WTC11 (cell line): ENCODE measurements at regions not wholly inside any gene's neighbourhood (a gene's known extent, or its start where the extent isn't known, plus 50 kb on each side); places are given as distances from the start of the nearest gene placed in this dataset.

Experiments
- ATAC-seq: fragments of 200-7000 bp; cut with Tn5 transposase; 2 replicates; pipeline ENCODE4 v1.10.0; 2021; ENCODE audit warnings: mild to moderate bottlenecking, moderate library complexity
- CTCF ChIA-PET: fragments of 300-600 bp; sonication (Branson Sonifier 250); formaldehyde crosslinking; loops from one replicate; lab custom pipeline; 2021; ENCODE audit warnings: antibody characterized with exemption; lab: Charles Lee
- POLR2A ChIA-PET: fragments of 350-600 bp; sonication (Branson Sonifier 250); formaldehyde crosslinking; loops from one replicate; lab custom pipeline; 2021; ENCODE audit warnings: antibody characterized with exemption; lab: Charles Lee
- DNase-seq: peaks from one replicate; pipeline ENCODE4 v3.0.0; 2021; ENCODE audit warnings: low spot score
- H3K27ac Mint-ChIP-seq: 2 replicates; pipeline ENCODE4 v1.8.0; 2021; ENCODE audit warnings: mixed read lengths
- H3K27me3 Mint-ChIP-seq: 2 replicates; pipeline ENCODE4 v1.8.0; 2021; ENCODE audit warnings: low read depth, mild to moderate bottlenecking, moderate library complexity, mixed read lengths
- H3K36me3 Mint-ChIP-seq: 2 replicates; pipeline ENCODE4 v1.8.0; 2021; ENCODE audit warnings: mixed read lengths
- H3K4me1 Mint-ChIP-seq: 2 replicates; pipeline ENCODE4 v1.8.0; 2022; ENCODE audit warnings: mixed read lengths
- H3K4me3 Mint-ChIP-seq: 2 replicates; pipeline ENCODE4 v1.8.0; 2021; ENCODE audit warnings: mild to moderate bottlenecking, moderate library complexity, mixed read lengths
- H3K9me3 Mint-ChIP-seq: 2 replicates; pipeline ENCODE4 v1.8.0; 2021; ENCODE audit warnings: mixed read lengths
- AFF4 ChIP-seq: sonication (generic); formaldehyde crosslinking; IDR thresholded peaks from 2 replicates; pipeline ENCODE4 v1.8.1; 2023; ENCODE audit warnings: mild to moderate bottlenecking, missing genetic modification reagents, borderline replicate concordance
- AR ChIP-seq: fragments of 250-450 bp; sonication (Bioruptor Pico); IDR thresholded peaks from 2 replicates; pipeline ENCODE4 v1.9.0; 2021; ENCODE audit warnings: mild to moderate bottlenecking
- ATF2 ChIP-seq: sonication (generic); formaldehyde crosslinking; IDR thresholded peaks from 2 replicates; pipeline ENCODE4 v1.8.1; 2022; ENCODE audit warnings: low read depth, missing genetic modification reagents, borderline replicate concordance
- CTCF ChIP-seq: fragments of 200-600 bp; IDR thresholded peaks from 2 replicates; pipeline ENCODE4 v1.8.0; 2022; ENCODE audit warnings: antibody characterized with exemption
- EMX1 ChIP-seq: fragments of 250-450 bp; sonication (Bioruptor Pico); IDR thresholded peaks from 2 replicates; pipeline ENCODE4 v1.8.0; 2021; ENCODE audit warnings: mild to moderate bottlenecking
- ESRRA ChIP-seq: sonication (generic); formaldehyde crosslinking; IDR thresholded peaks from 2 replicates; pipeline ENCODE4 v1.8.1; 2022; ENCODE audit warnings: mild to moderate bottlenecking, missing genetic modification reagents, borderline replicate concordance
- MXD4 ChIP-seq: fragments of 250-450 bp; sonication (Bioruptor Pico); IDR thresholded peaks from 2 replicates; pipeline ENCODE4 v1.8.0; 2021; ENCODE audit warnings: mild to moderate bottlenecking, moderate library complexity, borderline replicate concordance
- NR3C1 ChIP-seq: sonication (generic); formaldehyde crosslinking; conservative IDR thresholded peaks from 2 replicates; pipeline ENCODE4 v1.8.1; 2023; ENCODE audit warnings: low read depth, mild to moderate bottlenecking, missing genetic modification reagents
- PRDM15 ChIP-seq: sonication (generic); formaldehyde crosslinking; IDR thresholded peaks from 2 replicates; pipeline ENCODE4 v1.8.0; 2022; ENCODE audit warnings: missing genetic modification reagents
- SP1 ChIP-seq: sonication (generic); formaldehyde crosslinking; conservative IDR thresholded peaks from 2 replicates; pipeline ENCODE4 v1.8.1; 2022; ENCODE audit warnings: missing genetic modification reagents
- TEAD1 ChIP-seq: sonication (generic); formaldehyde crosslinking; IDR thresholded peaks from 2 replicates; pipeline ENCODE4 v1.8.0; 2022; ENCODE audit warnings: mild to moderate bottlenecking, missing genetic modification reagents
- TP53 ChIP-seq: sonication (generic); formaldehyde crosslinking; IDR thresholded peaks from 2 replicates; pipeline ENCODE4 v1.8.1; 2023; ENCODE audit warnings: mild to moderate bottlenecking, missing genetic modification reagents
- USF2 ChIP-seq: sonication (generic); formaldehyde crosslinking; IDR thresholded peaks from 2 replicates; pipeline ENCODE4 v1.8.1; 2023; ENCODE audit warnings: mild to moderate bottlenecking, missing genetic modification reagents, moderate library complexity
- ZBTB21 ChIP-seq: sonication (generic); formaldehyde crosslinking; IDR thresholded peaks from 2 replicates; pipeline ENCODE4 v1.8.1; 2023; ENCODE audit warnings: mild to moderate bottlenecking, missing genetic modification reagents, borderline replicate concordance
- ZBTB43 ChIP-seq: sonication (generic); formaldehyde crosslinking; IDR thresholded peaks from 2 replicates; pipeline ENCODE4 v1.8.1; 2023; ENCODE audit warnings: mild to moderate bottlenecking, missing genetic modification reagents
- ZNF512 ChIP-seq: sonication (generic); formaldehyde crosslinking; IDR thresholded peaks from 2 replicates; pipeline ENCODE4 v1.8.1; 2022; ENCODE audit warnings: missing genetic modification reagents, borderline replicate concordance

GRCh38 chr1:185406006-185406690 lies 89.1 kb upstream of the IVNS1ABP start (continued):
- no peak for TF ChIP-seq AFF4 (CRISPR knock-in tag)
- TF ChIP-seq TEAD1 (CRISPR knock-in tag), result no peak
- no peak for TF ChIP-seq PRDM15 (CRISPR knock-in tag)
- TF ChIP-seq MXD4 (CRISPR knock-in tag), result no peak
- TF ChIP-seq USF2 (CRISPR knock-in tag), result no peak
- no peak for TF ChIP-seq ZBTB43 (CRISPR knock-in tag)

GRCh38 chr1:185404907-185405568 lies 88.0 kb upstream of the IVNS1ABP start:
- POLR2A ChIA-PET, result no interaction called here
- Mint-ChIP-seq H3K9me3 (peaks cover 16% of the 10 kb centered on the region), H3K27me3 (no peaks in the 10 kb centered on the region), H3K36me3 (peaks cover 10% of the 10 kb centered on the region), H3K4me3 (no peak overlapping the region), H3K4me1 (peaks cover 30% of the 10 kb centered on the region), H3K27ac (no peak overlapping the region)
- no peak for DNase-seq
- ATAC-seq, result no peak
- CTCF ChIA-PET, result interaction anchor here (1.0 kb wide), 1 partner anchor 191 kb away, joined by 3 read pairs; no protein-coding TSS in a partner anchor
- TF ChIP-seq ZBTB21 (no peak), ATF2 (no peak), CTCF (no peak), TP53 (CRISPR knock-in tag) (no peak), SP1 (CRISPR knock-in tag) (no peak), ESRRA (CRISPR knock-in tag) (no peak), AR (CRISPR knock-in tag) (no peak), NR3C1 (CRISPR knock-in tag) (no peak), ZNF512 (CRISPR knock-in tag) (no peak), EMX1 (CRISPR knock-in tag) (no peak)
